GM18502 (cell line): ENCODE measurements at regions not wholly inside any gene's neighbourhood (a gene's known extent, or its start where the extent isn't known, plus 50 kb on each side); places are given as distances from the start of the nearest gene placed in this dataset.

Experiments
- ATAC-seq: cut with Tn5 transposase; IDR thresholded peaks from one replicate; pipeline ENCODE4 v1.9.1; 2021; ENCODE audit warnings: mild to moderate bottlenecking; ENCODE audit not compliant: unreplicated experiment, poor library complexity

GRCh38 chr6:6704103-6705060, 115.9 kb downstream of the LY86 start:
- no peak for ATAC-seq

GRCh38 chr6:6705061-6705425, 116.5 kb downstream of the LY86 start:
- no peak for ATAC-seq

- ATAC-seq, result no peak
Observed at GRCh38 chr6:6705915-6706675, 117.6 kb downstream of the LY86 start.

GRCh38 chr6:6707143-6707542, 118.6 kb downstream of the LY86 start:
- no peak for ATAC-seq

- no peak for ATAC-seq
Observed at GRCh38 chr6:6709106-6709505, 120.6 kb downstream of the LY86 start.

- ATAC-seq, result no peak
Observed at GRCh38 chr6:6711031-6711785, 122.7 kb downstream of the LY86 start.

- no peak for ATAC-seq
Observed at GRCh38 chr6:6711832-6712448, 123.4 kb downstream of the LY86 start.

- no peak for ATAC-seq
Observed at GRCh38 chr6:6712449-6713403, 124.2 kb downstream of the LY86 start.

GRCh38 chr6:6713657-6714056, 125.1 kb downstream of the LY86 start:
- ATAC-seq, result no peak

GRCh38 chr6:6714118-6714897, 125.8 kb downstream of the LY86 start:
- no peak for ATAC-seq

- no peak for ATAC-seq
Observed at GRCh38 chr6:6714953-6715352, 126.4 kb downstream of the LY86 start.

GRCh38 chr6:6715465-6715864, 126.9 kb downstream of the LY86 start:
- ATAC-seq, result no peak

GRCh38 chr6:6716998-6717763, 128.7 kb downstream of the LY86 start:
- no peak for ATAC-seq

- ATAC-seq, result no peak
Observed at GRCh38 chr6:6717953-6718352, 129.4 kb downstream of the LY86 start.

GRCh38 chr6:6721606-6722005, 133.1 kb downstream of the LY86 start:
- ATAC-seq, result no peak

GRCh38 chr6:6722195-6722594, 133.7 kb downstream of the LY86 start:
- ATAC-seq, result no peak

- no peak for ATAC-seq
Observed at GRCh38 chr6:6723361-6723760, 134.8 kb downstream of the LY86 start.
